BJ (cell line): ENCODE measurements at regions not wholly inside any gene's neighbourhood (a gene's known extent, or its start where the extent isn't known, plus 50 kb on each side); places are given as distances from the start of the nearest gene placed in this dataset.

Experiments used
- CTCF ChIA-PET: fragments of 350-600 bp; formaldehyde crosslinking; extraction: SDS; loops from one replicate; lab custom pipeline; 2021; ENCODE audit warnings: antibody characterized with exemption, inconsistent platforms; lab: Yijun Ruan, JAX
- POLR2A ChIA-PET: fragments of 300-600 bp; sonication (Branson Sonifier 250); formaldehyde crosslinking; extraction: SDS; loops from one replicate; lab custom pipeline; 2021; ENCODE audit warnings: antibody characterized with exemption; lab: Charles Lee
- DNase-seq: peaks from one replicate; pipeline ENCODE4 v3.0.0-alpha.2; 2011; ENCODE audit warnings: low read depth
- H3K27me3 ChIP-seq: 2 replicates; pipeline ENCODE4 v1.6.0; 2011; ENCODE audit warnings: low read length; ENCODE audit not compliant: control insufficient read depth, insufficient read depth
- H3K36me3 ChIP-seq: 2 replicates; pipeline ENCODE4 v1.5.1; 2011; ENCODE audit warnings: low read length; ENCODE audit not compliant: control insufficient read depth, insufficient read depth
- H3K4me3 ChIP-seq: 2 replicates; pipeline ENCODE4 v1.5.1; 2011; ENCODE audit warnings: low read depth, mild to moderate bottlenecking, control low read depth, low read length
- CTCF ChIP-seq: IDR thresholded peaks from 2 replicates; pipeline ENCODE4 v1.5.1; 2011; ENCODE audit warnings: low read depth, mild to moderate bottlenecking, control low read depth, inconsistent platforms, low read length, moderate library complexity; ENCODE audit not compliant: insufficient read depth

GRCh38 chr6:25006565-25007001 is 70.8 kb upstream of the RIPOR2 start:
- H3K36me3 ChIP-seq = no peaks in the 10 kb centered on the region
- H3K27me3 ChIP-seq = no peaks in the 10 kb centered on the region
- no peak for TF ChIP-seq CTCF
- POLR2A ChIA-PET = no interaction called here
- H3K4me3 ChIP-seq = no peak overlapping the region
- no peak for DNase-seq
- CTCF ChIA-PET = interaction anchor here (1.3 to 4.2 kb wide), 3 partner anchors 11 to 15 kb away, joined by 4 to 22 read pairs (median 5); no protein-coding TSS in a partner anchor

GRCh38 chr6:25007269-25007699 is 71.5 kb upstream of the RIPOR2 start:
- no peak for DNase-seq
- Histone ChIP-seq H3K27me3 (no peaks in the 10 kb centered on the region), H3K4me3 (no peak overlapping the region), H3K36me3 (no peaks in the 10 kb centered on the region)
- TF ChIP-seq CTCF = no peak
- ChIA-PET CTCF (interaction anchor here (0.6 to 4.2 kb wide), 3 partner anchors 12 to 131 kb away, joined by 3 to 22 read pairs (median 4); no protein-coding TSS in a partner anchor), POLR2A (no interaction called here)

- Histone ChIP-seq H3K4me3 (no peak overlapping the region), H3K36me3 (no peaks in the 10 kb centered on the region), H3K27me3 (no peaks in the 10 kb centered on the region)
- POLR2A ChIA-PET = no interaction called here
- DNase-seq = no peak
- no peak for TF ChIP-seq CTCF
- CTCF ChIA-PET = interaction anchor here (1.1 to 4.2 kb wide), 4 partner anchors 9 to 152 kb away, joined by 5 to 22 read pairs (median 6); no protein-coding TSS in a partner anchor
Measured at GRCh38 chr6:25008707-25009392, 73.1 kb upstream of the RIPOR2 start.

- POLR2A ChIA-PET = no interaction called here
- DNase-seq = no peak
- TF ChIP-seq CTCF = no peak
- no peak overlapping the region for H3K4me3 ChIP-seq
- no peaks in the 10 kb centered on the region for H3K36me3 ChIP-seq
- CTCF ChIA-PET = interaction anchor here (1.1 to 4.2 kb wide), 4 partner anchors 8 to 153 kb away, joined by 5 to 22 read pairs (median 6); no protein-coding TSS in a partner anchor
- no peaks in the 10 kb centered on the region for H3K27me3 ChIP-seq
Measured at GRCh38 chr6:25009393-25009710, 73.6 kb upstream of the RIPOR2 start.

- ChIA-PET POLR2A (no interaction called here), CTCF (interaction anchor here (0.7 to 4.2 kb wide), 3 partner anchors 16 to 94 kb away, joined by 3 to 22 read pairs (median 5); no protein-coding TSS in a partner anchor)
- no peaks in the 10 kb centered on the region for H3K36me3 ChIP-seq
- TF ChIP-seq CTCF = no peak
- no peaks in the 10 kb centered on the region for H3K27me3 ChIP-seq
- no peak overlapping the region for H3K4me3 ChIP-seq
- no peak for DNase-seq
Measured at GRCh38 chr6:25010176-25010575, 74.4 kb upstream of the RIPOR2 start.
